Stomach (tissue), 4 donors: ENCODE measurements at regions not wholly inside any gene's neighbourhood (a gene's known extent, or its start where the extent isn't known, plus 50 kb on each side); places are given as distances from the start of the nearest gene placed in this dataset.

Experiments
- POLR2A ChIP-seq, 4 donors: fragments of 450-650 bp; IDR thresholded peaks; one replicate each; pipeline ENCODE4 v1.6.1; 2016; ENCODE audit warnings: antibody characterized with exemption in 4 of 4, control low read depth in 2 of 4, mild to moderate bottlenecking in 1 of 4, moderate library complexity in 1 of 4
- POLR2AphosphoS5 ChIP-seq, 3 donors: sonication (generic); formaldehyde crosslinking; IDR thresholded peaks; one replicate each; pipeline ENCODE4 v1.6.1; 2016; ENCODE audit warnings: antibody characterized with exemption in 3 of 3
- TF ChIP-seq, protein P1 (sequence below), 7 experiments: fragments of 450-650 bp in 4 of 7; fragments of 200-600 bp in 3 of 7; sonication (generic) in 3 of 7; IDR thresholded peaks; one replicate each; pipeline ENCODE4 v1.5.1; 2016 to 2019; ENCODE audit warnings: antibody characterized with exemption in 7 of 7, control low read depth in 2 of 7, mild to moderate bottlenecking in 1 of 7

DNA sequence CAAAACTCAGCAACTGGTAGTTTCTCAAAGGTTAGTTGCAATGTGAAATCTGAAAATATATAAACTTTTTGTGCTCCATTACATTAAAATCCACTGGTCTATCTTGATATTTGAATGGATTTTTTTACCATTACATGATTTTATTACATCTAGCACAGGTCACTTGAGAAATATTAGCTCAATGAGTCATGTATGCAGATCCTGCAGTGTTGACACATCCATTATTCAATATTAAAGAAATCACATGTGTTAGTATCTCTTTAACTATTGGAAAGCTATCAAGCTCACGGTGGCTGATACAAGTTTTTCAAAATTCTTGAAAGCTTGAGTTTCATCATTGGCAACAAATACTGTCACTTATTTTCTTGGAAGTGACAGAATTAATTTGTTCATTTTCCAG is 373.9 kb upstream of the TSHZ3 start:
- TF ChIP-seq POLR2AphosphoS5 (IDR thresholded peaks at IDR 0.05), result no peak
- TF ChIP-seq, protein P1, sequence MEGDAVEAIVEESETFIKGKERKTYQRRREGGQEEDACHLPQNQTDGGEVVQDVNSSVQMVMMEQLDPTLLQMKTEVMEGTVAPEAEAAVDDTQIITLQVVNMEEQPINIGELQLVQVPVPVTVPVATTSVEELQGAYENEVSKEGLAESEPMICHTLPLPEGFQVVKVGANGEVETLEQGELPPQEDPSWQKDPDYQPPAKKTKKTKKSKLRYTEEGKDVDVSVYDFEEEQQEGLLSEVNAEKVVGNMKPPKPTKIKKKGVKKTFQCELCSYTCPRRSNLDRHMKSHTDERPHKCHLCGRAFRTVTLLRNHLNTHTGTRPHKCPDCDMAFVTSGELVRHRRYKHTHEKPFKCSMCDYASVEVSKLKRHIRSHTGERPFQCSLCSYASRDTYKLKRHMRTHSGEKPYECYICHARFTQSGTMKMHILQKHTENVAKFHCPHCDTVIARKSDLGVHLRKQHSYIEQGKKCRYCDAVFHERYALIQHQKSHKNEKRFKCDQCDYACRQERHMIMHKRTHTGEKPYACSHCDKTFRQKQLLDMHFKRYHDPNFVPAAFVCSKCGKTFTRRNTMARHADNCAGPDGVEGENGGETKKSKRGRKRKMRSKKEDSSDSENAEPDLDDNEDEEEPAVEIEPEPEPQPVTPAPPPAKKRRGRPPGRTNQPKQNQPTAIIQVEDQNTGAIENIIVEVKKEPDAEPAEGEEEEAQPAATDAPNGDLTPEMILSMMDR (IDR thresholded peaks at IDR 0.05), result no peak
- TF ChIP-seq POLR2A (IDR thresholded peaks at IDR 0.05), result no peak
